Fibroblast of pulmonary artery (primary cell): ENCODE measurements at regions not wholly inside any gene's neighbourhood (a gene's known extent, or its start where the extent isn't known, plus 50 kb on each side); places are given as distances from the start of the nearest gene placed in this dataset.

Experiments
- DNase-seq: peaks from one replicate; pipeline ENCODE4 v3.0.0-alpha.2; 2010; ENCODE audit warnings: low read depth
- H3K4me3 ChIP-seq: replicated peaks from 2 replicates; pipeline ENCODE4 v1.5.1; 2011; ENCODE audit warnings: low read depth, mild to moderate bottlenecking, control low read depth, low read length, moderate library complexity
- CTCF ChIP-seq: IDR thresholded peaks from 2 replicates; pipeline ENCODE4 v1.5.1; 2011; ENCODE audit warnings: mild to moderate bottlenecking, control low read depth, low read length, inconsistent platforms; ENCODE audit errors: missing control alignments

- TF ChIP-seq CTCF: no peak
- DNase-seq: no peak
- no peak overlapping the region for H3K4me3 ChIP-seq
Observed at GRCh38 chr7:115146148-115146547, 224.3 kb downstream of the MDFIC start.

- TF ChIP-seq CTCF: no peak
- peak; percentile 79 for DNase-seq
Observed at GRCh38 chr7:115145512-115145911, 223.6 kb downstream of the MDFIC start.

GRCh38 chr7:115137816-115138215 is 215.9 kb downstream of the MDFIC start:
- no peak for TF ChIP-seq CTCF
- DNase-seq: no peak
- no peak overlapping the region for H3K4me3 ChIP-seq

More at GRCh38 chr7:115145512-115145911, 223.6 kb downstream of the MDFIC start:
- H3K4me3 ChIP-seq: no peak overlapping the region

- no peak for DNase-seq
- no peak for TF ChIP-seq CTCF
- no peak overlapping the region for H3K4me3 ChIP-seq
Observed at GRCh38 chr7:115136796-115137443, 215.0 kb downstream of the MDFIC start.

GRCh38 chr7:115135769-115136410 is 214.0 kb downstream of the MDFIC start:
- no peak for DNase-seq
- no peak overlapping the region for H3K4me3 ChIP-seq
- TF ChIP-seq CTCF: no peak

- DNase-seq: no peak
- H3K4me3 ChIP-seq: no peak overlapping the region
- no peak for TF ChIP-seq CTCF
Observed at GRCh38 chr7:115135146-115135545, 213.3 kb downstream of the MDFIC start.

- no peak overlapping the region for H3K4me3 ChIP-seq
- TF ChIP-seq CTCF: no peak
- DNase-seq: no peak
Observed at GRCh38 chr7:115133248-115133647, 211.4 kb downstream of the MDFIC start.
